Spinal cord (tissue), 9 donors: ENCODE measurements at regions not wholly inside any gene's neighbourhood (a gene's known extent, or its start where the extent isn't known, plus 50 kb on each side); places are given as distances from the start of the nearest gene placed in this dataset.
A peak's percentile ranks its signal among the peaks of the same experiment; 100 is the strongest.

ENCODE experiments used
- DNase-seq, 6 donors: peaks; one replicate each; pipeline versions ENCODE4 v3.0.0 to v3.0.0-alpha.2; 2013 to 2015; ENCODE audit warnings: low spot score in 6 of 6, low read depth in 4 of 6
- H3K27ac ChIP-seq: one replicate; pipeline ENCODE4 v1.5.1; 2013; ENCODE audit warnings: low read depth, low read length, control low read depth
- H3K27me3 ChIP-seq: one replicate; pipeline ENCODE4 v1.6.1; 2013; ENCODE audit warnings: low read length; ENCODE audit not compliant: control insufficient read depth, insufficient read depth
- H3K36me3 ChIP-seq: one replicate; pipeline ENCODE4 v1.6.1; 2013; ENCODE audit warnings: low read length; ENCODE audit not compliant: control insufficient read depth, insufficient read depth
- H3K4me1 ChIP-seq: one replicate; pipeline ENCODE4 v1.6.1; 2013; ENCODE audit warnings: low read length; ENCODE audit not compliant: control insufficient read depth, insufficient read depth
- H3K4me3 ChIP-seq: one replicate; pipeline ENCODE4 v1.5.1; 2013; ENCODE audit warnings: low read depth, low read length, control low read depth
- H3K9me3 ChIP-seq: one replicate; pipeline ENCODE4 v1.6.1; 2013; ENCODE audit warnings: low read length; ENCODE audit not compliant: control insufficient read depth, insufficient read depth
- WGBS: methylation state at CpG from one replicate; pipeline ENCODE4 v1.1.5; 2013; ENCODE audit warnings: missing lambda C conversion rate; ENCODE audit not compliant: insufficient coverage; 5-methylcytosine and 5-hydroxymethylcytosine counted together
- donor health status: healthy.

GRCh38 chr2:236746833-236747232 is 177.2 kb downstream of the ACKR3 start:
- H3K27me3 ChIP-seq: no peaks in the 10 kb centered on the region
- H3K9me3 ChIP-seq: no peaks in the 10 kb centered on the region
- H3K27ac ChIP-seq: no peak overlapping the region
- no peaks in the 10 kb centered on the region for H3K4me1 ChIP-seq
- DNase-seq: no peak
- no peaks in the 10 kb centered on the region for H3K36me3 ChIP-seq
- 97% methylated on average over 3 of the region's 11 CpGs for whole genome bisulfite sequencing
- no peak overlapping the region for H3K4me3 ChIP-seq

GRCh38 chr2:236747426-236747825 is 177.8 kb downstream of the ACKR3 start:
- H3K4me1 ChIP-seq: peaks cover 4% of the 10 kb centered on the region
- WGBS: 79% methylated on average over 6 of the region's 7 CpGs

DNA sequence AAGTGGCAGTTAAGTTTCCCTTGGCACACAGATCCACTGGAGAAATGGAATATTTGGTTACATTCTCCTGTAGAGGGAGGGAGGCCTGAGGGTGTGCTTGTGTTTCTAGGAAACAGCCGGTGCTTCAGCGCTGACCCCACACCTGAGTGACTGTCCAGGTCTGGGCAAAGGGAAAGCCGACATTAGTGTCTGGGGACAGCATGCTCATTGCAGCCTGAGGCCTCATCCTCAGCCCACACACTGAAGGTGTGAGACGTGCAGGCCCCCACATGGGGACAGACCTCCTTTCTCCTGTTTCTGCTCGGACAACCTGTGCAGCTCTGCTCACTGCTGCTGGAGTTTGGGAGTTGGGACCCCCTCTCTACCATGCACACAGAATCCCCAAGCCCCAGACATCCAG is 178.3 kb downstream of the ACKR3 start:
- no peaks in the 10 kb centered on the region for H3K27me3 ChIP-seq
- H3K27ac ChIP-seq: no peak overlapping the region
- H3K4me1 ChIP-seq: peaks cover 5% of the 10 kb centered on the region
- no peak for DNase-seq
- no peaks in the 10 kb centered on the region for H3K36me3 ChIP-seq
- no peak overlapping the region for H3K4me3 ChIP-seq
- no peaks in the 10 kb centered on the region for H3K9me3 ChIP-seq
- 89% methylated on average over 4 of the region's 5 CpGs for WGBS

More at GRCh38 chr2:236747426-236747825, 177.8 kb downstream of the ACKR3 start:
- no peaks in the 10 kb centered on the region for H3K9me3 ChIP-seq
- H3K27me3 ChIP-seq: no peaks in the 10 kb centered on the region
- no peak for DNase-seq
- H3K36me3 ChIP-seq: no peaks in the 10 kb centered on the region
- H3K4me3 ChIP-seq: no peak overlapping the region
- H3K27ac ChIP-seq: no peak overlapping the region

DNA sequence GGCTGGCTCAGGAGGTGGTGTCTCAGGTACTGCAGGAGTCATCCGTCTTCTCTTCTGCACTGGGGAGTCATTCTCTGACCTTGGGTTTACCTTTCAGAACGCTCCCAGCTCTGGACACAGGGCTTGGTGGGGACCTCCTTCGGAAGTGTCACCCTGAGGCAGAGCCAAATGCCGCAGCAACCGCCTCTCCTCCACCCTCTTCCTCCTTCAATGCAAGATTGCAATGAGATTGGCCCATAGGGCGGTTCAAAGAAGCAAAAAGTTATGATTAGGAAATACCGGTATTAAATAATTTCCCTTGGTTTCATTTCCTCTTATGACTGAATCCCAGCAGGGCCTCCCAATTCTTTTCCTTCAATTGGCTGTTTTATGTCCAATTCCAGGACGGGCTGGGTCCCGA is 178.8 kb downstream of the ACKR3 start:
- Histone ChIP-seq H3K4me1 (peaks cover 5% of the 10 kb centered on the region), H3K27ac (no peak overlapping the region), H3K9me3 (no peaks in the 10 kb centered on the region), H3K36me3 (no peaks in the 10 kb centered on the region), H3K4me3 (no peak overlapping the region), H3K27me3 (no peaks in the 10 kb centered on the region)
- DNase-seq: no peak
- WGBS: 91% methylated on average over 6 of the region's 9 CpGs

DNA sequence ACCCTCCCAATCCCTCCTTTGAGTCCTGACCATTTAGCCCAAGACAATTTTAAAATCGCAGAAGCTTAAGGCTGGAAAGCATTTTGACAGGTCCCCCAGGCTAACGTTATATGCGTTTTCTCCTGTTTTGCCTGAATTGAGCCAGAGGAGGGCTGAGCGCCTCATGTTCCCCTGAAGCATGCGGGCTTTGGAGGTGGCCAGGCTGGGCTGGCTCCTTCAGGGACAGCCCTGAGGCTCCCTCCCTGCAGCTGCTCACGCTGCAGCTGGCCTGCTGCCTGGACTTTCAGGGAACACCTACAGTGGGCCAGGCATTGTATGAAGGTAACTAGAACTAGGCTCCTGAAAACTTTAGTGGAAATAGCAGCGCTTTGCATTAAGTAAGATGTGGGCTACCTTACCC is 179.2 kb downstream of the ACKR3 start:
- Histone ChIP-seq H3K9me3 (no peaks in the 10 kb centered on the region), H3K4me3 (no peak overlapping the region), H3K27me3 (no peaks in the 10 kb centered on the region), H3K36me3 (no peaks in the 10 kb centered on the region), H3K4me1 (peaks cover 5% of the 10 kb centered on the region), H3K27ac (no peak overlapping the region)
- DNase-seq: peak in 1 of 6 donors; percentile 26
- 57% methylated on average over 6 of the region's 7 CpGs for WGBS

DNA sequence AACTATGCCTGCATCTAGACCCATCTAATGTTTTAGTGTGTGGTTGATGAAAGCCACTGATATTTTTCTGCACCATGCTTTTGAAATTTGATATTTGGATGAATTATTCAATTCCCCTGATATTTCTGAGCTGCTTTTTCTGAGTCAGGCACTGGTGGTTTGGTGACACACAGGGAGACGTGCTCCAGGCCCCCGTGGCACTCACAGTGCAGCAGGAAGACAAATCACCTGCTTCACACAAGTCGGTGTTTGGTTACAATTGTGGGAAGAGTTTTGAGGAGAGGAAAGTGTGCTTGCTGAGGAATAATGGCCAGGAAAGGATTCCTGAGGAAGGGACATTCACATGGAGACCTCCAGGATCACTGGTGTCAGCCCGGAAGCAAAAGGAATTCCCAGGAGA is 179.7 kb downstream of the ACKR3 start:
- 47% methylated on average over 4 of the region's 4 CpGs for WGBS
- Histone ChIP-seq H3K4me3 (no peak overlapping the region), H3K36me3 (no peaks in the 10 kb centered on the region), H3K9me3 (no peaks in the 10 kb centered on the region), H3K27me3 (no peaks in the 10 kb centered on the region), H3K4me1 (peaks cover 5% of the 10 kb centered on the region), H3K27ac (no peak overlapping the region)
- DNase-seq: no peak

- Histone ChIP-seq H3K4me1 (peaks cover 5% of the 10 kb centered on the region), H3K4me3 (no peak overlapping the region), H3K27ac (no peak overlapping the region), H3K9me3 (no peaks in the 10 kb centered on the region), H3K36me3 (no peaks in the 10 kb centered on the region), H3K27me3 (no peaks in the 10 kb centered on the region)
- 70% methylated on average over 4 of the region's 11 CpGs for WGBS
- DNase-seq: peak in 1 of 6 donors; percentile 61
These were observed 182.5 kb downstream of the ACKR3 start for GRCh38 chr2:236752096-236752495.

- H3K9me3 ChIP-seq: no peaks in the 10 kb centered on the region
- no peaks in the 10 kb centered on the region for H3K27me3 ChIP-seq
- no peaks in the 10 kb centered on the region for H3K36me3 ChIP-seq
- H3K27ac ChIP-seq: no peak overlapping the region
- DNase-seq: peak in 1 of 6 donors; percentile 73
- peaks cover 5% of the 10 kb centered on the region for H3K4me1 ChIP-seq
- H3K4me3 ChIP-seq: no peak overlapping the region
- WGBS: 55% methylated on average over 2 of the region's 5 CpGs
These were observed 184.1 kb downstream of the ACKR3 start for GRCh38 chr2:236753606-236754270.

DNA sequence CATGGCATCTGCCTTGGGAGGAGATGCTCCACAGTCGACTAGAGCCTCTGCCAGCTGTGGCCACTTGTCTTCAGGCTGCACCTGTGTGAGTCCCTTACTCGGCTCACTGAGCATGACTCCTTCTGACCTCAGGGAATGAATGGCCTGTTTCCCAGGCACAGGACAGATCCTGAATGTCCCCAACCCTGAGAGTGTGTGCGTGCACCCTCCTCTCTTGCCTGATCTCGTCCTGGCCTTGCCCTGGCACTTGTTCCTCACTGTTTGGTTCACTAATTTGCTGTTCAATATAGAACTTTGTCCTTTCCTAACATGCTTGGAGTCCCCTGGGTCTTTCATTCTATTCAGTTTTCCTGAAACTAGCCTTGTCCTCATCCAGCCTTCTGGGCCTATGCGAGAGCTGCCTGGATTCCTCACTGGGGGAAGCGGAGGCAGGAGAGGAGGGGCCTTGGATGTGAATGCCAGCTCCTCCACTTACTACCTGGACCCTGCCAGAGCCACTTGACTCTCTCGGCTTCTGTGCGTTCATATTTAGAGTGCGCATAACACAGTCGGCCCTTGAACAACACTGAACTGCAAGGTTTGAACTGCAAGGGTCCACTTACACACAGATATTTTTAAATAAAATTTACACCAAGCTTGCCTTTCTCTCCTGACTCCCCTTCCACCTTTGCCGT is 184.8 kb downstream of the ACKR3 start:
- H3K27ac ChIP-seq: no peak overlapping the region
- H3K27me3 ChIP-seq: no peaks in the 10 kb centered on the region
- WGBS: 72% methylated on average over 8 of the region's 11 CpGs
- H3K4me3 ChIP-seq: no peak overlapping the region
- no peaks in the 10 kb centered on the region for H3K36me3 ChIP-seq
- peaks cover 5% of the 10 kb centered on the region for H3K4me1 ChIP-seq
- no peak for DNase-seq
- H3K9me3 ChIP-seq: no peaks in the 10 kb centered on the region

GRCh38 chr2:236755278-236755840 is 185.7 kb downstream of the ACKR3 start:
- 98% methylated on average over 2 of the region's 5 CpGs for WGBS
- Histone ChIP-seq H3K4me3 (no peak overlapping the region), H3K27ac (no peak overlapping the region), H3K27me3 (no peaks in the 10 kb centered on the region), H3K4me1 (peaks cover 5% of the 10 kb centered on the region), H3K36me3 (no peaks in the 10 kb centered on the region), H3K9me3 (no peaks in the 10 kb centered on the region)
- no peak for DNase-seq
